Chondrocyte (in vitro differentiated cells): ENCODE measurements at regions not wholly inside any gene's neighbourhood (a gene's known extent, or its start where the extent isn't known, plus 50 kb on each side); places are given as distances from the start of the nearest gene placed in this dataset.
"Not testable (repeated sequence)": the region's sequence is repeated elsewhere in the genome, so short reads cannot be mapped to it uniquely, and the experiment has no call there.

Experiments used
- DNase-seq: peaks from one replicate; pipeline ENCODE4 v3.0.0; 2021; ENCODE audit warnings: mixed read lengths, low spot score
- H3K27ac Mint-ChIP-seq: one replicate; pipeline ENCODE4 v1.8.0; 2021; ENCODE audit warnings: mild to moderate bottlenecking, moderate library complexity, mixed read lengths; ENCODE audit not compliant: unreplicated experiment
- H3K27me3 Mint-ChIP-seq: 2 replicates; pipeline ENCODE4 v1.8.0; 2021; ENCODE audit warnings: low read depth, mixed read lengths
- H3K36me3 Mint-ChIP-seq: 2 replicates; pipeline ENCODE4 v1.8.0; 2021; ENCODE audit warnings: low read depth, mixed read lengths
- H3K4me1 Mint-ChIP-seq: 2 replicates; pipeline ENCODE4 v1.8.0; 2021; ENCODE audit warnings: low read depth, mild to moderate bottlenecking, mixed read lengths
- H3K4me3 Mint-ChIP-seq: one replicate; pipeline ENCODE4 v1.8.0; 2021; ENCODE audit warnings: mild to moderate bottlenecking, moderate library complexity, mixed read lengths; ENCODE audit not compliant: unreplicated experiment
- H3K9me3 Mint-ChIP-seq: 2 replicates; pipeline ENCODE4 v1.8.0; 2021; ENCODE audit warnings: low read depth, mixed read lengths
- TF ChIP-seq, protein P1 (sequence below): fragments of 200-600 bp; sonication (generic); IDR thresholded peaks from 2 replicates; pipeline ENCODE4 v1.5.0; 2021; ENCODE audit warnings: antibody characterized with exemption, mild to moderate bottlenecking, moderate library complexity

DNA sequence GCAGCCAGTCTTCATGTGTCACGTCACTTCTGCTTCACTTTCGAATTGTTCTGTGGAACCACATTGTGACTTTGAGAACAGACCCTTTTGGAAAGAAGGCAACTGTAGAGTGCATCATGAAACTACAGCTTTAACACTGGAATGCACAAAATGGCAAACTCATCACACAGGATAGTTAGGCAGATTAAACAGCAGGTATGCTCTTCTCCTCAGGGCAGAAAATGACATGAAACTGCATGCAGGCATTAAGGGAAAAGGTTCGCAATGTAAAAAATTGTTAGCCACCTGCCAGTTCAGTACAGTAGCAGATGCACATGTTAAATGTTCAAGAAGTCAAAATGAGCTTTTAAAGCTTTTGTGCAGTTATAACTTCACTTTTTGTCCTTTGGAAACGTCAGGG, 864.6 kb upstream of the IGFBP7 start:
- Mint-ChIP-seq H3K36me3 (no peaks in the 10 kb centered on the region), H3K9me3 (no peaks in the 10 kb centered on the region), H3K27ac (no peak overlapping the region), H3K27me3 (no peaks in the 10 kb centered on the region), H3K4me3 (no peak overlapping the region), H3K4me1 (no peaks in the 10 kb centered on the region)
- TF ChIP-seq, protein P1, sequence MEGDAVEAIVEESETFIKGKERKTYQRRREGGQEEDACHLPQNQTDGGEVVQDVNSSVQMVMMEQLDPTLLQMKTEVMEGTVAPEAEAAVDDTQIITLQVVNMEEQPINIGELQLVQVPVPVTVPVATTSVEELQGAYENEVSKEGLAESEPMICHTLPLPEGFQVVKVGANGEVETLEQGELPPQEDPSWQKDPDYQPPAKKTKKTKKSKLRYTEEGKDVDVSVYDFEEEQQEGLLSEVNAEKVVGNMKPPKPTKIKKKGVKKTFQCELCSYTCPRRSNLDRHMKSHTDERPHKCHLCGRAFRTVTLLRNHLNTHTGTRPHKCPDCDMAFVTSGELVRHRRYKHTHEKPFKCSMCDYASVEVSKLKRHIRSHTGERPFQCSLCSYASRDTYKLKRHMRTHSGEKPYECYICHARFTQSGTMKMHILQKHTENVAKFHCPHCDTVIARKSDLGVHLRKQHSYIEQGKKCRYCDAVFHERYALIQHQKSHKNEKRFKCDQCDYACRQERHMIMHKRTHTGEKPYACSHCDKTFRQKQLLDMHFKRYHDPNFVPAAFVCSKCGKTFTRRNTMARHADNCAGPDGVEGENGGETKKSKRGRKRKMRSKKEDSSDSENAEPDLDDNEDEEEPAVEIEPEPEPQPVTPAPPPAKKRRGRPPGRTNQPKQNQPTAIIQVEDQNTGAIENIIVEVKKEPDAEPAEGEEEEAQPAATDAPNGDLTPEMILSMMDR = no peak
- DNase-seq = no peak

DNA sequence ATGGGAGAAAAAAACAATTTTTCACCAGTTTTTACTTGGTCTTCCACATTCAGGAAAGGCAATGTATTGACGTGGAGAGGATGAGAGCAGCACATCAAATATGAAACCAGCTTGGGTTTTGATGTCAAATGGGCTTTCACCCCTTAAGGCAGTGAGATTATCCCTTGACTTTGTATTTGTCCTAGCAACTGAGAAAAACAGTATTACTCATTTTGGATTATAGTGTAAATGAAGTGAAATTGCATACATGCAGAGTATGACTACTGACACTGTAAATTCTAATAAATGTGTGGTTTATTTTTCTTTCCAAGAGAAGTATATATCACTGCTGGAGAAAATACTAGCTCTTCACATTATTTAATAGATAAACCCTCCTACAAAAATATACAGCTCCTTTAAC, 863.6 kb upstream of the IGFBP7 start:
- Mint-ChIP-seq H3K36me3 (no peaks in the 10 kb centered on the region), H3K9me3 (no peaks in the 10 kb centered on the region), H3K4me3 (no peak overlapping the region), H3K27ac (no peak overlapping the region), H3K4me1 (no peaks in the 10 kb centered on the region), H3K27me3 (no peaks in the 10 kb centered on the region)
- DNase-seq = no peak
- TF ChIP-seq, protein P1 = no peak

DNA sequence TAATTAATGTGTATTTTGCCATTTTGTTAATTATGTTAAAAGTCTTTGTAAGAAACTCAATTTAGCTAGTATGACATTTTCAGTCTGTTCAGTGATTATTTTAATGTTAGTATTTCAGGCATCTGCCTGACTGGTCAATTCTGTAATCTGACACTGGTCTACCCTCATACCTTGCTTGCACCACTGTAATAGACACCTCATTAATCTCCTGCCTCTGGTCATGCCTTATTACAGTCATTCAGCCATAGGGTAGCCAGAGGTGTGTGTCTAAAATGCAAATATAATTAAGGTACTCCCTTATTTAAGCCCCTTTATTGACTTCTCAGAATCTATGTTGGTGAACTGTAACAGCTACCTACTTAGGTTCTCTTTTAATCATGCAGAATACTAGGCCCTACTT, 861.1 kb upstream of the IGFBP7 start:
- peaks cover 1% of the 10 kb centered on the region for H3K36me3 Mint-ChIP-seq

DNA sequence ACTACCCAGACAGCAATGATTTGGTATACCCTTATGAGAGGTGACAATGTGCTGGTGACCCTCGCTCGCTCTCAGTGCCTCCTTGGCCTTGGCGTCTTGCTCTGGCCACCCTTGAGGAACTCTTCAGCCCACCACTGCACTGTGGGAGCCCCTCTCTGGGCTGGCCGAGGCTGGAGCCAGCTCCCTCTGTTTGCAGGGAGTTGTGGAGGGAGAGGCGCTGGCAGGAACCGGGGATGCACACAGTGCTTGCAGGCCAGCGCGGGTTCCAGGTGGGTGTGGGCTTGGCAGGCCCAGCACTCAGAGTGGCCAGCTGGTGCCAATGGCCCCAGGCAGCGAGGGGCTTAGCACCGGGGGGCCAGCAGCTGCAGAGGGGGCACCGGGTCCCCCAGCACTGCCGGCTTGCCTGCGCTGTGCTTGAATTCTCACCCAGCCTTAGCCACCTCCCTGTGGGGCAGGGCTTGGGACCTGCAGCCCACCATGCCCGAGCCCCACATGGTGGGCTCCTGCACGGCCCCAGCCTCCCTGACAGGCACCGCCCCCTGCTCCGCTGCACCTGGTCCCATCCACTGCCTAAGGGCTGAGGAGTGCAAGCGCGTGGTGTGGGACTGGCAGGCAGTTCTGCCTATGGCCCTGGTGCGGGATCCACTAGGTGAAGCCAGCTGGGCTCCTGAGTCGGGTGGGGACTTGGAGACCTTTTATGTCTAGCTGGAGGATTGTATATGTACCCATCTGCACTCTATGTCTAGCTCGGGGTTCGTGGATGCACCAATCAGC, 857.0 kb upstream of the IGFBP7 start:
- Mint-ChIP-seq H3K27ac (no peak overlapping the region), H3K4me3 (no peak overlapping the region), H3K36me3 (peaks cover 1% of the 10 kb centered on the region), H3K9me3 (peaks cover 18% of the 10 kb centered on the region), H3K4me1 (no peaks in the 10 kb centered on the region), H3K27me3 (no peaks in the 10 kb centered on the region)
- TF ChIP-seq, protein P1 = no peak
- peak; percentile 86 for DNase-seq

More for the DNA sequence above, 861.1 kb upstream of the IGFBP7 start:
- Mint-ChIP-seq H3K4me3 (no peak overlapping the region), H3K4me1 (no peaks in the 10 kb centered on the region), H3K27ac (no peak overlapping the region), H3K27me3 (no peaks in the 10 kb centered on the region), H3K9me3 (peaks cover 11% of the 10 kb centered on the region)
- TF ChIP-seq, protein P1 = no peak
- no peak for DNase-seq

DNA sequence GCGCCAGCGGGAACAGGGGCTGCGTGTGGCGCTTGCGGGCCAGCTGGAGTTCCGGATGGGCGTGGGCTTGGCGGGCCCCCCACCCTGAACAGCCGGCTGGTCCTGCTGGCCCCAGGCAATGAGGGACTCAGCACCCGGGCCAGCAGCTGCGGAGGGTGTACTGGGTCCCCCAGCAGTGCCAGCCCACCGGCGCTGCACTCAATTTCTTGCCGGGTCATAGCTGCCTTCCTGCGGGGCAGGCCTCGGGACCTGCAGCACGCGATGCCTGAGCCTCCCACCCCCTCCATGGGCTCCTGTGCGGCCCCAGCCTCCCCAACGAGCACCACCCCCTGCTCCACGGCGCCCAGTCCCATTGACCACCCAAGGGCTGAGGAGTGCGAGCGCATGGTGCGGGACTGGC, 855.2 kb upstream of the IGFBP7 start:
- DNase-seq = peak; percentile 65
- H3K4me1 Mint-ChIP-seq, H3K27me3 Mint-ChIP-seq, H3K27ac Mint-ChIP-seq, H3K36me3 Mint-ChIP-seq, H3K4me3 Mint-ChIP-seq: not testable (repeated sequence)
- H3K9me3 Mint-ChIP-seq = peaks cover 18% of the 10 kb centered on the region

DNA sequence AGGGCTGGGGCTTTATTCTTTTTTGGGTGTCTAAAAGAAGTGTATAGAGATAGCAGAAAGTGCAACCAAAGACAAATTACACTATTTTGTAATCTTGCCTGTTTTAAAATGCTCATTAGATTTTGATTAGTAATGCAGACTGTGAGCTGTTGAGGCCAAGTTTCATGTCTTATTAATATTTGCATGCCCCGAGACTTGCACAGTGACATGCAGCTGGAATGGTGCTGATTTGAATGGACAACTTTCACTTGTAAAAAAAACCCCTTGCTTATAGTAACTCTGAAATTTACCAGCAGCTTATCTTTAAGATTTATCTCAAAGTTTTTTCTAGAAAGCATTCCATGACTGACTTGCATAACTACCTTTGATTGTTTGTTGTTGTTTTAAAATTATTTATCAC, 835.1 kb upstream of the IGFBP7 start:
- Mint-ChIP-seq H3K9me3 (no peaks in the 10 kb centered on the region), H3K36me3 (no peaks in the 10 kb centered on the region), H3K27ac (no peak overlapping the region), H3K4me3 (no peak overlapping the region), H3K27me3 (peaks cover 3% of the 10 kb centered on the region), H3K4me1 (no peaks in the 10 kb centered on the region)
- no peak for DNase-seq
- TF ChIP-seq, protein P1 = no peak
